NCI-H226 (cell line): ENCODE measurements at regions not wholly inside any gene's neighbourhood (a gene's known extent, or its start where the extent isn't known, plus 50 kb on each side); places are given as distances from the start of the nearest gene placed in this dataset.
A peak's percentile ranks its signal among the peaks of the same experiment; 100 is the strongest.
"Not testable (repeated sequence)": the region's sequence is repeated elsewhere in the genome, so short reads cannot be mapped to it uniquely, and the experiment has no call there.

Experiments
- DNase-seq: peaks from one replicate; pipeline ENCODE4 v3.0.0-alpha.2; 2015

DNA sequence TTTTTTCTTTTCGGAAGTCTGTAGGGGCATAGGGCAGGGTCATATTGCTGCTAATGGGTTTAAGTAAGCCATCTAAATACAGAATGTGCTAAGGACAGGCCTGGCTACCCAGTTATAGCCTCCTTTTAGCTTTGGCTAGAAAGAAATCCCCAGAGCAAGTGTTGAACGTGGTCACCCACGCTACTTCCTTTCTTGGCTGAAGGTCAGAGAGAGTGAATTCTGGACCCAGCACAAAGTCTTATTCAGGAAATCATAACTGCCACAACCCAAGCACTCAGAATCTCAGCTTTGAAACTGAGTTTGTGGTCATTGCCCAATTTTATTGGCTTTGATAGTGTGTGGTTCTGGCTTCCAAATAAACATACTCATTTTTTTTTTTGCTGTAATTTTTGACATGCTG, 542.1 kb upstream of the ATP2B1 start:
- DNase-seq: peak; percentile 20

DNA sequence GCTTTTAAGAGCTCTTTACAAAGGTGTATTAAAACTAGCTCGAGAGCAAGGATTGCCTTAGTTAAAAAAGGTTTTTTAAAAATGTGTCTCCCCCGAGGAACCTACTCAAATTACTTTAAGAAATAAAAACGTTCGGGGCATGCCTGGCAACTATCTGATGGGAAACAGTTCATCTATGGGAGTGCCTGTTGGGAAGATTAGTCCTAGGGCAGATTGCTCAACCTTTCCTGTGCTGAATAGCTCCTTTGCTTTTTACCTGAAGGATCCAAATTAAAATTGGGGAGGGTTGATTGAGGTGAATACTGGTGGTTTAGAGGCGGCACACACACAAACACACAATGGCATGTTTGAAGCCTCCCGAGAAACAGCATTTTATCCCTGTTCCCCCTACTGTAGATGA, 541.4 kb upstream of the ATP2B1 start:
- DNase-seq: peak; percentile 41

DNA sequence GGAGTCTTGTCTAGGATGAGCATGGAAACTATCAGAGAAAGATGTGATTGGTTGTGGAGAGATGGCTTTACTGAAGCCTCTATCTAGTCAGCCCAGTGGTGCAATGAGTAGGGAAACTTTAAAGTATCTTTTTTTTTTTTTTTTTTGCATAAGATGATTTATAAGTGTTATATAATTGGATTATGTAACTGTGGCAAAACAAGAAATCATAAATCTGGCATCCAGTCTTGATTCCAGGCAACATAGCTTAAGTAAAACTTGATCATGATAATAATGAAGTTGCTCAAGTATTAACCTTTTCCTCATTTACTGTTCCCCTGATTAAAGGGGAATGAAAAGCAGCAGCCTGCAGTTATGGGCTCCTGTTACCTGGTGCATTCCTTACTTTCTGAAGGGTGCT, 538.0 kb upstream of the ATP2B1 start:
- no peak for DNase-seq

GRCh38 chr12:90245391-90245790, 536.8 kb upstream of the ATP2B1 start:
- no peak for DNase-seq

- no peak for DNase-seq
Measured at GRCh38 chr12:90244232-90244631, 535.6 kb upstream of the ATP2B1 start.

DNA sequence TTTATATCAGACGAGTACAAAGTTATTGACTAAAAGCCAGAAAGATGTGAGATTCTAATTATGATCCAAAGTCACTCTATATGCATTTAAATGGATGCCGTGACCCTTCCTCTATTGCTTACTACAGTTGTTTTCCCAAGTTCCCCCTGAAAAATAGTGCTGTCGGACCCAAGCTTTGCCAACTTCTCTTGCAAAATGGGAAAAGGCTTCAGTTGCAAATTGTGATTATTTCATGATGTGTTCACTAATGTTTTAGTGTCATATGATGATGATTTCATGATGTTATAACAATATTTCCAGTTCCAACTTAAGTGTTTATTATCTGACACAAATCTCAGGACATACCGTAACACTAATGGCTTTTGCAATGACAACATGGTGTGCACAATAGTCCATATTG, 534.6 kb upstream of the ATP2B1 start:
- DNase-seq: no peak

- DNase-seq: no peak
Measured at GRCh38 chr12:90239732-90240260, 531.2 kb upstream of the ATP2B1 start.

DNA sequence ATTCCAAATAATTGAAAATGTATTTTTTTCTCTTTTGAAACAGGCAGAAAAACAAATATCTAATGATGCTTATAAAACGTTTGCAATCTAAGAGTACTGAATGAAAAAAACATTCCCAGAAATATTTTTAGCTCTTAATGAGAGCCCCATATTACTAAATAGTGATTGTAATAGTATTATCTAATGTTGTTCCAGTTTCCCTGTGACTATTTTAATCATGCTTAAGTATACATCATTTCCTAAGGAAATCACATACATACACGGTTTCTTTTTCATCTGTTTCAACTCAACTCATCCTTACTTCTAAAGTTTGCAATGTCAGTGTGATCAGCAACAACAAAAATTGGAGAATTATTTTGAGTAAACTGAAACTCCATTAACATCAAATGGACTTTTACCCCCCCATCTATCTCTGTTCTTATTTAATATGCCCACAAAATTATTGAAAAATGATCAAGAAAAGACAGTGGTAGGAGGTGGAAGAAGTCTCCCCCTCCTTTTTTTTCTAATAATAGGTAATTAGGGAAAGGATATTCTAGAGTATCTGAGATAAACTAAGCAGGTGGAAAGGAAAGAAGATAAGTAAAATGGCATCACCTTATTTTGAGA, 530.1 kb upstream of the ATP2B1 start:
- no peak for DNase-seq

- no peak for DNase-seq
Measured at GRCh38 chr12:90237841-90238240, 529.2 kb upstream of the ATP2B1 start.

DNA sequence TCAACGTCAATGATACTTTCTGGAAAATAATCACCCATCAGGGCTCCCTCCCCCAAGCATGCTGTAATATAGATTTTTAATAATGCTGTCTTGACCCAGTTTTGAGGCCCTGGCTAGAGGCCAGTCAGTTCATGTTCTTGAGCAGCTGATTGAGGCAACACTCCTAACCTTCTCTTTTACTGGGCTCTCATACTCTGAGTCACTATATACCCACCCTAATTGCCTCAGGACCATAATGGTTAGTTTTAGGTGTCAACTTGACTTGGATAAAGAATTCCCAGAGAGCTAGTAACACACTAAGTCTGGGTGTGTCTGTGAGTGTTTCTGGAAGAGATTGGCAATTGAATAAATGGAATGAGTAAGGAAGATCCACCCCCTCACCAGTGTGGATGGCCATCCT, 527.0 kb upstream of the ATP2B1 start:
- DNase-seq: peak; percentile 87

DNA sequence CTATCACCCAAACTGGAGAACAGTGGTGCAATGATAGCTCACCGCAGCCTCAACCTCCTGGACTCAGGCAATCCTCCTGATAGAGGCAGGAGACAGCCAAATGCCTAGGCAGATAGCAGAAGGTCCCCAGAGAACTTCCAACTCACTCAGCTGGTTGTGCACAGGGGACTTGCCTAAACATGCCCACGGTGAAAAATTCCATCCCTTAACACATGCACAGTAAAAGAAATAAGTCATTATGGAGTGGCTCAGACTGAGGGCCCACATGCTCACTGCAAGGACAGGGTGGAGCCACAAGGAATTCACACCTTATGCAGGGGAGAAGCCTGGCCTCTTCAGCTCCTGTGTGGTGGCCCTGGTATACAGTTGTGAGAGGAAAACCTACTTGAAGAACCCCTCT, 525.8 kb upstream of the ATP2B1 start:
- peak; percentile 38 for DNase-seq

GRCh38 chr12:90233168-90234100, 524.8 kb upstream of the ATP2B1 start:
- peak; percentile 84 for DNase-seq

GRCh38 chr12:90229407-90230170, 521.0 kb upstream of the ATP2B1 start:
- no peak for DNase-seq

- peak; percentile 38 for DNase-seq
Measured at GRCh38 chr12:90226211-90226610, 517.6 kb upstream of the ATP2B1 start.

- DNase-seq: peak; percentile 43
Measured at GRCh38 chr12:90216815-90217214, 508.2 kb upstream of the ATP2B1 start.

GRCh38 chr12:90216020-90216552, 507.4 kb upstream of the ATP2B1 start:
- no peak for DNase-seq

DNA sequence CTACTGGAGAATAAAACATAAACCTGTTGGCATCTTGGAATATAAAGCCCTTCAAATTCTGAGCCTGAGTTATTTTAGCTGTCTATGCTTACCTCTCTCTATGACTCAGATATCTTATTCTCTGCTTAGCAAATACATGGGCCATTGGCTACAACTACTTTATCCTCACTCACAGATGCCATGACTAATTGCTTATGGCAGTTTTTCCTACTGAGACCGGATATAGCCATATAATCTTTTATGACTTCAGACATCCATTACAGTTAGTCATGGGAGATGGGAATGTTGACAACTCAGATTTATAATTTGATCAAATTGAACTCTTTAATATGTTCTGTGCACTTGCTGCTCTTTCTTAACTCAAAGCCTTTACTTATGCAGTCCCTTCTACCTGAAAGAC, 502.4 kb upstream of the ATP2B1 start:
- DNase-seq: peak; percentile 88

DNA sequence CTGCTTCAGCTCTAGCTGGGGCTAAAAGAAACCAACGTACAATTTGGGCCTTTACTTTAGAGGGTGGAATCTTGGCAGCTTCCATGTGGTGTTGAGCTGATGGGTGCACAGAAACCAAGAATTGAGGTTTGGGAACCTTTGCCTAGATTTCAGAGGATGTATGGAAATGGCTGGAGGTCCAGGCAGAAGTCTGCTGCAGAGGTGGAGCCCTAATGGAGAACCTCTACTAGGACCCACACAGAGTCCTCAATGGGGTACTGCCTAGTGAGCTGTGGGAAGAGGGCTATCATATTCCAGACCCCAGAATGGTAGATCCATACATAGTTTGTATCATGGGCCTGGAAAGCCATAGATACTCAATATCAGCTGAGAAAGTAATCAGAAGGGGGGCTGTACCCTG, 500.4 kb upstream of the ATP2B1 start:
- DNase-seq: no peak

- not testable (repeated sequence) for DNase-seq
Measured at GRCh38 chr12:90208379-90208778, 499.7 kb upstream of the ATP2B1 start.

DNA sequence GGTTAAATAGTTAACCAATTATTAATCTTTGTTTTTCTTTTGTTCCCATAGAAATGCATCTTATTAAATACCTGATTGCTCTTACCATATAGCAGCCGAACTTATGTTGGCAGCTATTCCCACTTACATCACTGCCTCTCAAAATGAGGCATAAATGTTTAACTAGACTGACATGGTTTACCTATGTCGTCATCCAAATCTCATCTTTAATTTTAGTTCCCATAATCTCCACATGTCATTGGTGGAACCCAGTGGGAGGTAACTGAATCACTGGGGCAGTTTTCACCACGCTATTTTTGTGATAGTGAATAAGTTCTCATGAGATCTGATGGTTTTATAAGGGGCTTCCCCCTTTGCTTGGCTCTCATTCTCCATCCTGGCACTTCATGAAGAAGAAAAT, 499.2 kb upstream of the ATP2B1 start:
- DNase-seq: no peak

GRCh38 chr12:90205165-90205564, 496.5 kb upstream of the ATP2B1 start:
- no peak for DNase-seq

DNA sequence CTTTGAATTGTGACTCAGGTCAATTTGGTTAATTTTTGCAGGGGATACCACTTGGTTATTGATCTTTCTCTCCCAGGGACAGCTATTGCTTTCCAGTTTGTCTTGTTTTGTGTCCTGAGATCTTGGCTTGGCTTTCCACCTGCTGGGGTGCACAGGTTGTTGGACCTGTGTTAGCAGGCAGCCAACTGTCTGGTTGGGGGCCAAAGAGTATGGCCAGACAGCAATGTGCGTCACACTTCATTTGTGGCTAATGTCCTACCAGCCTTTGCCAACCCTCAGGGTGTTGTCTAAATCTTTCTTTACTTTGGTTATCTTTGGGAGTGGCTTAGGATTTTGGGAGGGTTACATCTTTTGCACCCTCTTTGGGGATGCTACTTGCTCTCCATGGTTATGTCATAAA, 494.9 kb upstream of the ATP2B1 start:
- no peak for DNase-seq

DNA sequence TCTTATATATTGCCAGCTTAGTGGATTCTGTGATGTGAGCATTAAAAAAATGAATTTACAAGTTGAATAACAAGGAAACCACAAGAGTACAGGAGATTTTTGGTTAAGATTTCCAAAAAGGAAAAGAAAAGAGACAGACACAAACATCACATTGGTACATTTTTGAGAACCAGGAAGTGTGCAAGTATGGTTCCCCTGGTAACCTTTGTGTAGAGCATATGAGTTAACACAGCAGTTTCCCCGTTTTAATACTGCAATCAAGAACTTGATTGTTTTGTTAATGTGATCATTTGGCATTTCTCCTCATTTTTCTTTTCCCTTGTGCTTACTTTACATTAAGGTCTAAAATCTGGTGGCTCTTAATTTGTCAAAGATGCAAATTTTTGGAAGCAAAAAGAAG, 490.4 kb upstream of the ATP2B1 start:
- no peak for DNase-seq
